ENCODE measurements at regions not wholly inside any gene's neighbourhood (a gene's known extent, or its start where the extent isn't known, plus 50 kb on each side); places are given as distances from the start of the nearest gene placed in this dataset.

DNA sequence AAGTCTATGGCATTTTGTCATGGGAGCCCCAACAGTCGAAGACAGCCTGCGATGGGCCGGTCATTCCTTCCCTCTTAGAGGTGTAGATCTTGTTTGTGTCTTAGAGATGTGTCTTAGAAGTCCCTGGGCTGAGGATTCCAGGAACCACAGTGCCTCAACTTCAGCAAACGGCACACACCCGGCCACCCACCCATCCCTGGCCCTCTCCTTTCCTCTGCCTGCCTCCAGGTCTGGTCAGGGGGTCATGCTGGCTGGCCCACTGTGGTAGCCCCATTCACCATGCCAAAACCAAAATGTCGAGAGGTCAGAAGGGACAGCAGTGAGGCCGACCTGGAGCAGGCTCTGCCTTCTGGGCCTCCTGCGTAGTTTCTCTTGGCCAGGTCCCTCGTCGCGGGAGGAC is 857.9 kb downstream of the TBC1D22A start:
- Histone ChIP-seq H3K36me3 (ENCODE audit: low read depth, low read length) (no peaks in the 10 kb centered on the region), H3K9me2 (replicated peaks; ENCODE audit: low read length) (no peaks in the 10 kb centered on the region), H3K9ac (ENCODE audit: low read length) (no peak overlapping the region), H3K79me2 (ENCODE audit: low read length) (no peaks in the 10 kb centered on the region), H2AFZ (ENCODE audit: low read length) (no peak overlapping the region), H3F3A (ENCODE audit: low read length, unreplicated experiment) (no peaks in the 10 kb centered on the region), H4K20me1 (ENCODE audit: low read length) (no peaks in the 10 kb centered on the region), H3K9me3 (ENCODE audit: low read length) (no peaks in the 10 kb centered on the region), H3K4me2 (ENCODE audit: low read length) (no peak overlapping the region), H3K4me1 (ENCODE audit: insufficient read depth, low read length) (no peaks in the 10 kb centered on the region), H3K4me3 (ENCODE audit: low read length) (no peak overlapping the region), H3K27me3 (ENCODE audit: low read length) (no peaks in the 10 kb centered on the region; the same call in 1 of the 2 replicates), H3K27ac (ENCODE audit: low read length) (no peak overlapping the region)
- ChIA-PET CTCF (no interaction called here), POLR2A (ENCODE audit: unreplicated experiment) (no interaction called here)
- TF ChIP-seq EZH2phosphoT487 (IDR thresholded peaks at IDR 0.05; ENCODE audit: borderline replicate concordance, low read length) (no peak), EZH2 (IDR thresholded peaks at IDR 0.05; ENCODE audit: low read length, unreplicated experiment) (no peak)
- TF ChIP-seq, protein P1, sequence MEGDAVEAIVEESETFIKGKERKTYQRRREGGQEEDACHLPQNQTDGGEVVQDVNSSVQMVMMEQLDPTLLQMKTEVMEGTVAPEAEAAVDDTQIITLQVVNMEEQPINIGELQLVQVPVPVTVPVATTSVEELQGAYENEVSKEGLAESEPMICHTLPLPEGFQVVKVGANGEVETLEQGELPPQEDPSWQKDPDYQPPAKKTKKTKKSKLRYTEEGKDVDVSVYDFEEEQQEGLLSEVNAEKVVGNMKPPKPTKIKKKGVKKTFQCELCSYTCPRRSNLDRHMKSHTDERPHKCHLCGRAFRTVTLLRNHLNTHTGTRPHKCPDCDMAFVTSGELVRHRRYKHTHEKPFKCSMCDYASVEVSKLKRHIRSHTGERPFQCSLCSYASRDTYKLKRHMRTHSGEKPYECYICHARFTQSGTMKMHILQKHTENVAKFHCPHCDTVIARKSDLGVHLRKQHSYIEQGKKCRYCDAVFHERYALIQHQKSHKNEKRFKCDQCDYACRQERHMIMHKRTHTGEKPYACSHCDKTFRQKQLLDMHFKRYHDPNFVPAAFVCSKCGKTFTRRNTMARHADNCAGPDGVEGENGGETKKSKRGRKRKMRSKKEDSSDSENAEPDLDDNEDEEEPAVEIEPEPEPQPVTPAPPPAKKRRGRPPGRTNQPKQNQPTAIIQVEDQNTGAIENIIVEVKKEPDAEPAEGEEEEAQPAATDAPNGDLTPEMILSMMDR (conservative IDR thresholded peaks at IDR 0.05; ENCODE audit: low read depth, low read length) = no peak
- no peak for ATAC-seq
- no TSS peak for BruUV-seq (replicated peaks)
- DNase-seq = no peak
- intact Hi-C loops (cut with micrococcal nuclease) = no loop called here

DNA sequence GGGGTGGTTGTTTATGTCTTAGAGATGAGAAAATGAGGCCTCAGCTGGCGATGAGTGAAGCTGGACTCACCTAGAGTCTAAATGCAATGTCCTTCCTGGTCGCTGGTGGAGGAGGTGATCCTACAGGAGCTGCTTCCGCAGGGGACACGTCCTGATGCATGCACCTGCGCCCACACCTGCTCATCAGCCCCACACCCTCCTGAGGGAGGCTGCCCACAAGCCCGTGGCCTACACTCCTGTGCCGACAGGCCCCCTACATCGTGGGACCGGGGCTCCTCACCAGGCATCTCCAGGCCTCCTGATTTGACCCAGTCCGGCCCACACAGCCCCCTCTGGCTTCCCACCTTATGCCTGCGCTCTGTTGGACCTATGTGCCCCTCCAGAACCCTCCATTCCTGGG is 857.2 kb downstream of the TBC1D22A start:
- Histone ChIP-seq H3F3A (ENCODE audit: low read length, unreplicated experiment) (no peaks in the 10 kb centered on the region), H3K9ac (ENCODE audit: low read length) (no peak overlapping the region), H3K9me3 (ENCODE audit: low read length) (no peaks in the 10 kb centered on the region), H3K79me2 (ENCODE audit: low read length) (no peaks in the 10 kb centered on the region), H3K4me1 (ENCODE audit: insufficient read depth, low read length) (no peaks in the 10 kb centered on the region), H2AFZ (ENCODE audit: low read length) (no peak overlapping the region), H4K20me1 (ENCODE audit: low read length) (no peaks in the 10 kb centered on the region), H3K9me2 (replicated peaks; ENCODE audit: low read length) (no peaks in the 10 kb centered on the region), H3K4me2 (ENCODE audit: low read length) (no peak overlapping the region), H3K36me3 (ENCODE audit: low read depth, low read length) (no peaks in the 10 kb centered on the region), H3K27me3 (ENCODE audit: low read length) (no peaks in the 10 kb centered on the region; the same call in 1 of the 2 replicates), H3K4me3 (ENCODE audit: low read length) (no peak overlapping the region), H3K27ac (ENCODE audit: low read length) (no peak overlapping the region)
- ChIA-PET POLR2A (ENCODE audit: unreplicated experiment) (no interaction called here), CTCF (no interaction called here)
- no peak for DNase-seq
- BruUV-seq (replicated peaks) = no TSS peak
- no peak for ATAC-seq
- TF ChIP-seq, protein P1 (conservative IDR thresholded peaks at IDR 0.05; ENCODE audit: low read depth, low read length) = no peak
- TF ChIP-seq EZH2 (IDR thresholded peaks at IDR 0.05; ENCODE audit: low read length, unreplicated experiment) (no peak), EZH2phosphoT487 (IDR thresholded peaks at IDR 0.05; ENCODE audit: borderline replicate concordance, low read length) (no peak)
- intact Hi-C loops (cut with micrococcal nuclease) = no loop called here

DNA sequence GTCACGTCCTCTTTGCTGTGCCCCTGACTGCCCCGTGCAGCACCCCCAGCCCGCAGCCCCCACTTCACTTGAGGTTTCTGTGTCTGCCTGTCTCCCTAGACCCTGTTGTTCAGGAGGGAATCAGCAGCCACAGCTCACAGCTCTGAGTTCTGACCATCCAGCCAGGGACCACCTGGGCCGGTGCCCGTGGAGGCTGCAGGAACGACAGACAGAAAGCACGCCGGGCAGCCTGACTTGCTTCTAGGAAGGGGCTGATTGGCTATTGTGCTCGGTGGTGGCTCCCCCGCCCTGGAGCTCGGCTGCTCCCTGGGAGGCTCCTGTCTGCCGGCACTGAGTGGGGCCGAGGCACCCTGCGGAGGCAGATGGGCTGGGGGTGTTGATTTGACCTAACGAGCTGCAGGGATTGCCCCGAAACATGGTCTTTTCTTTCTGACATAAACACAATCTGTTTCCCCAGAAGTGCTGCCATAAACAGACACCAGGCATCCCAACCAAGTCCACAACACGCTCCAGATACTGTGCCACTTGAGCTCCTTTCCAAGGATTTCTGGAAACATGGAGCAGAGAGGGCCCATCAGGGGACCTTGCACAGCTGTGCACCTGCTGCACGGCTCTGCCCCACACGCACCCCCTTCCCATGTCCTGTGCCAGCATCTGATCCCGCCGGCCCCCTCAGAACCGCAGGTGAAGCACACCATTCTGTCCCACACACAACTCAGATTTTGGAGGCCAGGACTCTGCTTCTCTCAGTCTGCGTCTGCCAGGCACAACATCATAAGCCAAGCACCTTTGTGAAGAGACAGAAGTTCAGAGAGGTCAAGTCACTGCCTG is 855.9 kb downstream of the TBC1D22A start:
- ATAC-seq = no peak
- Histone ChIP-seq H3K9me3 (ENCODE audit: low read length) (no peaks in the 10 kb centered on the region), H3F3A (ENCODE audit: low read length, unreplicated experiment) (no peaks in the 10 kb centered on the region), H3K4me1 (ENCODE audit: insufficient read depth, low read length) (no peaks in the 10 kb centered on the region), H3K79me2 (ENCODE audit: low read length) (no peaks in the 10 kb centered on the region), H3K27ac (ENCODE audit: low read length) (no peak overlapping the region), H3K9ac (ENCODE audit: low read length) (no peak overlapping the region), H2AFZ (ENCODE audit: low read length) (no peak overlapping the region), H4K20me1 (ENCODE audit: low read length) (no peaks in the 10 kb centered on the region), H3K27me3 (ENCODE audit: low read length) (no peaks in the 10 kb centered on the region; the same call in 1 of the 2 replicates), H3K36me3 (ENCODE audit: low read depth, low read length) (no peaks in the 10 kb centered on the region), H3K9me2 (replicated peaks; ENCODE audit: low read length) (no peaks in the 10 kb centered on the region), H3K4me3 (ENCODE audit: low read length) (no peak overlapping the region), H3K4me2 (ENCODE audit: low read length) (no peak overlapping the region)
- CTCF ChIA-PET = no interaction called here
- BruUV-seq (replicated peaks) = no TSS peak
- POLR2A ChIA-PET (ENCODE audit: unreplicated experiment) = no interaction called here
- no peak for TF ChIP-seq EZH2 (IDR thresholded peaks at IDR 0.05; ENCODE audit: low read length, unreplicated experiment)
- no peak for TF ChIP-seq EZH2phosphoT487 (IDR thresholded peaks at IDR 0.05; ENCODE audit: borderline replicate concordance, low read length)
- TF ChIP-seq, protein P1 (conservative IDR thresholded peaks at IDR 0.05; ENCODE audit: low read depth, low read length) = no peak
- intact Hi-C loops (cut with micrococcal nuclease) = no loop called here
- no peak for DNase-seq

Measured in PC-3 (cell line).